CD4-positive, alpha-beta T cell treated with Interleukin-12 subunit alpha and Interleukin-12 subunit beta, for 1 hour (primary cell): ENCODE measurements at regions not wholly inside any gene's neighbourhood (a gene's known extent, or its start where the extent isn't known, plus 50 kb on each side); places are given as distances from the start of the nearest gene placed in this dataset.

Experiments
- DNase-seq: peaks from one replicate; pipeline ENCODE4 v3.0.0-alpha.2; 2020

DNA sequence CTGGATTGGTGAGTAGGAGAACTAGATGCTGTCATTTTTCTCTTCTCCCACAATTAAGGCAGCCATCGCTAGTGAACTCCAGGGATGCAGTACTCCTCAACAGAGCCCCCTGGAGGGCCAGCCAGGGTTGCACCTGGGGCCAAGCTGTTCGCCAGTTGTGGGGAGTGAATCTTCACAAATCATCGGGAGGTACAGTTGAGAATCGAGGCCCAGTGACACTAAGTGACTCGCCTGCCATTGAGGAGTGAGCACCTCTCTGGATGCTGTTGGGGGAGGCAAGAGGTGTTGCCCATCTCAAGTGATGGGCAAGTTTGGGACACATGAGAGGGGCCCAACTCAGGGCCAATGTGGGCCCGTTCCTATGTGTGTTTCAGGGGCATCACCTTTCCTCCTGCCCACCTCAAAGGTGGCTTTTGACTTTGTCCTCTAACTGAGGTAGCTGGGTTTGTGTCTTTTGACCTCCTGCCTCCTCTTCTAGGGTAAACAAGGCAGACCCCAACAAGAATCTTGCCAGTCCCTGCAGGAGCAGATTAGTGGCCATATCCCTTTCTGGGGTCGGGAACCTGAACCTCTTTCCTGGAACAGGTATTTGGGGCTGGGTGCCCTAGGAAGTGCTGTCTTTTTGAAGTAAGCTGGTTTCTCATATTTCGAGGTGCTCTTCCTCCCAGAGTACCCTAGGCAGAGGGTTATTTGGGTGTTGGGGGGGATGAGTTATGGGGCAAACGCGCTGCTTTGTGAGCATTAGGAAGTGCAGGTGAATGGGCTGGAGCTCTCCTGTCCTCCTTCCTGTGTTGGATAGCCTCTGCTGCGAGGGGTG, 181.2 kb downstream of the MACROH2A1 start:
- no peak for DNase-seq

DNA sequence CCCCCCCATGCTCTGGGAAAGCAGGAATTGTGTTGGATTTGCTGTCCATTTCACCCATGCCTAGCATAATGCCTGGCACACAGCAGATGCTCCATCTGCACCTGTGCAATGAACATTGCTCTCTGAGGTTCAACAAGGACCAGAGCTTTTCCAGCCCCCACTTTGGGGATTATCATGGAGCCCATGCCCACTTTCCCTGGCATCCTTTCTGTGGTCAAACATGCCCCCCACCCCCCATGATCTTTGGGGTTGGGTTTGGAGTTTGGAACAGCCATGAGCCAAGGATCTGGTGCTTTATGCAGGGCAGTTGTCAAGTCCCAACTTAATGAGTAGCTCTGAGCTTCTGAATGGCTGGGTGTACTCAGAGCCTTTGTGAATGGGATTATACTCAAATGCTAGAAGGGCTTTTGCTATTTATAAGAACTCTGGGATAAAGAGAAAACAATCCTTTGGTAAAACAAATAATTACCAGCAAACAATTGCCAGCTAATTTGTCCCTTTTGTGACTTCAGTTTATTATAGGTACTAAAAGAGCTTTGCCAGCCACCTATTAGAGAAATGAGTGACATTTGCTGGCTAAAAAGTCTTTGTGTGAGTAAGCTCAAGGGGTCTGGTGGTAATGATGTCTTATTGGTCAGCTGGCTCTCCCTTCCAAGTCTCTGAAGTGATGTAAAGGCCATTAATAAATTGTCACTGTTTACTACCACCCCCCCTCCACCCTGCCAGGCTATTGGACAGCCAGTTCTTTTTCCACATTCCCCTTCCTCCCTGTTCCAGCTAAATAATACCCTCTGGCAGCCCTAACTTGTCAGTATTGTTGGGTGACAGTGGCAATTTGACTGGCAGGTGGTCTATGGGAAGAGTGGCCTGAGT, 182.3 kb downstream of the MACROH2A1 start:
- DNase-seq: no peak

DNA sequence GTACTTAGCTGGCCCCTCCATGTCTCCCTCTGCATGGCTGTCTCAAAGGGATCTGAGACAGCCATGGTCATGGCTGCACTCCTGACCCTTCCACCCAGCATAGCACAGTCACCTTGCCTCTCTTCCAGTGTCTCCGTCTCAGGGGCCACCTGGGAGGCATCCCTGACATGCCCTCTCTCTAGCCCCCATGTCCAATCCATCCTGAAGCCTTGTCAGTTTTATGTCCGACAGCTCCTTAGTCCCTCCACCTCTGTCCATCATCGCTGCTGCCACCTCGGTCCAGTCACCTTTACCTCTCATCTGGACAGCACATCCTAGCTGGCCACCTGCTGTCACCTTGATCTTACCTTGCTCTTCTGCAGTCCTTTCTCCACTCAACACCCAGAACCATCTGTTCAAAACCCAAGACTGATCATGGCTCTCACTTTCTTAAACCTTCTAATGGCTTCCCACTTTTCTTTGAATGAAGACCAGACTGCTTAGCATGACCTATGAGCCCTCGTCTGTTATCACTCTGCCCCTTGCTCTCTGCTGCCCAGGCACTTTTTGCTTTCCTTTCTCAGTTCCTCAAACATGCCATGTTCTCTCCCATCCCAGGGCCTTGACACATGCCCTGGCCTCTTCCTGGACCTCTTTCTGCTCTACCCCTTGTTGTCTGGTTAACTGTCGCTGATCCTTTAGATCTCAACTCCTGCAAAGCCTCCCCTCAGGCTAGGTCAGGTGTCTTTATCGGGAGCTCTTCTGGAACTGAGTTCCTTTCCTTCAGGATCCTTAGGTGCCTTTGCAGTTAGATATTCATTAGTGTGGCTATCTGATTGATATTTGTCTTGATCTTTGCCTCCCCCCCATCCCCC, 181.8 kb upstream of the PITX1 start:
- no peak for DNase-seq

DNA sequence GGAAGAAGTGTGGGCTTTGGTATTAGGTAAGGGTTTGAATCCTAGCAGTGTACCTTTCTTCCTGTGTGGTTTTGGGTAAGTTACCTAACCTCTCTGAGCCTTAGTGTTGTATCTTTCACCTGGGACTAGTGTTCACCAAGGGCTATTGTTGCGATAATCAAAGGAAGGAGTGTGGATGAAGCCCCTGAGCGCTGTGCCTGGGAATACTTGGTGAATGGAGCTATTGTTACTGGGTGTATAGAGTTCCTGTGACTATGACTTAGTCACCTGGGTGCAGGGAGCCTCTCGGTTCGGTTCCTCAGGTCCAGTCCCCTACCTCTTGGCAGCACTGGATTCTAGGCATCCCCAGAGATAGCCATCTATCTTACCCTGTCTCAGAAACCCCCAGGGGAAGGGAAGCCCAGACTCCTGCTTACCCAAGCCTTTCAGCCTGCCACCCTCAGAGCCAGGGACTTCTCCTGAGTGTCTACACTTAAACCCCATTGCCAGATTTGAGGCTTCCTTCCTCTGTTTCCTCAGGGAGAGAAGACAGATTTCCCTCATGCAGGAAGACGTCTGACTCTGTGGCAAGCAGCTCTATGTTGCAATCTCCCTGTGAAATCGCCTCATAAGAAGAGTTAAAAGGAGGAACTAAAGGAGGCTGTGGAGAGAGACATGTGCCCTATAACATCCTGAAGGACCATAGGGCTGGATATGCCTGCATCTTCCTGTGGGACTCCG, 181.0 kb upstream of the PITX1 start:
- no peak for DNase-seq

DNA sequence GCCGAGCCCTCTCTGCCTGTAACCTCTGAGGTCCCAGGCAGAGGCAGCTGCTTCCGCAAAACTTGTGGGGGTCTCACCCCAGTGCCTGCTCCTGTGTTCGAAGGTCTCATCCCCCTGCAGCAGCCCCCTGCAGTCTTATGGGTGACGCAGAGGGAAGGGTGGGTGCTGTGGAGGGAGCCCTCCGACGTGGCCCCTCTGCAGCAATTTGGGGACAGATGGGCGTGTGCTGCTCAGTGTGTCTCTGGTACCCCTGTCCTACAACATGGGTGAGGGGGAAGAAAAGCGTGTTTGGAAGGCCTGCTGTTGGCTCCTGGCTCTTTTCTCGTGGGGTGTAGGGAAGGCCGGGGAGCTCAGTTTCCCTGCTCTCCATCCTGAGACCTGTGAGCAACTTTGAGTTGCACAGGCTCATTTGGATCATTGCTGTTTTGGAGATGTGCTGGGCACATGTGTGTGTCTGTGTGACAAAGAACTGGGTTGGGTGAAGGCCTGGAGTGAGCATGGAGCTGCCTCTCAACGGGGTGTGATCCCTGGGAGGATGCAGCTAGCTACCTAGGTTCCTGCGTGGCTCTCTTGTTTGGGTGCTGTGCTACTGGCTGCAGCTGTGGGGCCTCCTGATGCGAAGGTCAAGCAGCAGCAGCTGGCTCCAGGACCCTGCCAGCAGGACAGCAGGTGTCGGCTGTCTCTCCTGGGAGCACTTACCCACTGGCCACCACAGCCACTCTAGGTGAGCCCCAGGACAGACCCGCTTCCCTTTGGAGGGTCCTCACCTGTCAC, 179.6 kb upstream of the PITX1 start:
- no peak for DNase-seq

DNA sequence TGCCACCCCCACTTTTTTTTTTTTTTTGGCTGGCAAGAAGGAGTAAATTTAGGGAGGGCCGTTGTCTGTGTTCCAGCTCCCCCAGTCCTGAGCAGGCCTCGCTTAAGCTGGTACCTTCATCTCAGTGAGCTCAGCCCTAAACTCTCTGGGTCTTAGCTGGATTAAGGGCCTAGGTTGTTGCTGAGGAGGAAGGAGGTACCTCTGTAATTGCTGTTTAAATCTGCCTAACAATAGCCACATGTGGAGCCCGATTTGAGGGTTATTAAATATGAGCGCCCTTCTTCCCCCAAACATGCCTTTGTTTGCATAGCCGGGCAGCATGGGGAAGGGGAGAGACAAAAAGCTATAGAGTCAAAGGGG, 179.0 kb upstream of the PITX1 start:
- DNase-seq: no peak

DNA sequence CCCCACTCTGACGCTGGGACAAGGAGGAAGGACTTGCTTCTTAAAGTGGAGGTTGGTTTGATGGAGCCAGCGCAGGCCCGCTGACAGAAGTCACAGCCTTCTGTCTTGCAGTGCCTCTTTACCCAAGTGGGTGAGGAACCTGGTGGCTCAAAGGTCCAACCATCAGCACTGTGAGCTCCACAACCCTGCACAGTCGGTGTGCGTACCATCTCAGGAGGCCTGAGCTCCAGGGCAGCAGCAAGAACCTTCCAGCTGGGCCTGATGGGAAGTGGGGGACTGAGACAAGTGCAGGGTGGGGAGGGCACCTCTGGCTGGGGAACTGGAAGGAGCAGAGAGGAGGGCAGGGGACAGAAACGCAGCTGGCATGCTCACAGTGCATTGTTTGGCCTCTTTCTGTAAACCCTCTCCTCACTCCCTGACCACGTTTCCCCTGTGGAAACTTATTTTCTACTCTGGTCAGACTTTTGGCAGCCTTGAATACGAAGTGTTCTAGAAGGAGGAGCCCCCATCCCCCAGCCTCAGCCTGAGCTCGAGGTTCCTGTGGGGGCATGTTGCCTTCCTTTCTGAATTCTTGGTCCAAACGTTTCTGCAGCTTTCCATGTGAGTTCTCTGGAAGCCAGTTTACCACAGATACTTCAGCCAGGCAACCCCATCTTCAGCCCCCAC, 178.5 kb upstream of the PITX1 start:
- no peak for DNase-seq

DNA sequence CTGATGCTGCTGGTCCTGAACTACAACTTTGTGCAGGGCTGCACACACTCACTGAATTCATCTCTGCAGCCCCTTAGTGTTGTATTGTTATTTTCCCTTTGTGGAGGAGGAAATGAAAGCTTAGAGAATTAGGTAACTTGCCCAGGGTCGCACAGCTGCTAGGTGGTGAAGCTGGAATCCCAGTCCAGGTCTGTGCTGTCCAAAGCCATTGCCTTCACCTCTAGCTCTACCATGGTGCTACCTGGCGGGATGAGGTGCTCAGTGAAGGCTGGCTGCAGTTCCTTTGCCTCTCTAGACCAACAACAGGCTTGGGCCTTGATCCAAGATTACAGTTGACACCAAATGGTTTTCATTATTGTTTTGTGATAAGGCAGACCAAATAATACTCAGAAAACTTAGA, 177.8 kb upstream of the PITX1 start:
- DNase-seq: no peak

DNA sequence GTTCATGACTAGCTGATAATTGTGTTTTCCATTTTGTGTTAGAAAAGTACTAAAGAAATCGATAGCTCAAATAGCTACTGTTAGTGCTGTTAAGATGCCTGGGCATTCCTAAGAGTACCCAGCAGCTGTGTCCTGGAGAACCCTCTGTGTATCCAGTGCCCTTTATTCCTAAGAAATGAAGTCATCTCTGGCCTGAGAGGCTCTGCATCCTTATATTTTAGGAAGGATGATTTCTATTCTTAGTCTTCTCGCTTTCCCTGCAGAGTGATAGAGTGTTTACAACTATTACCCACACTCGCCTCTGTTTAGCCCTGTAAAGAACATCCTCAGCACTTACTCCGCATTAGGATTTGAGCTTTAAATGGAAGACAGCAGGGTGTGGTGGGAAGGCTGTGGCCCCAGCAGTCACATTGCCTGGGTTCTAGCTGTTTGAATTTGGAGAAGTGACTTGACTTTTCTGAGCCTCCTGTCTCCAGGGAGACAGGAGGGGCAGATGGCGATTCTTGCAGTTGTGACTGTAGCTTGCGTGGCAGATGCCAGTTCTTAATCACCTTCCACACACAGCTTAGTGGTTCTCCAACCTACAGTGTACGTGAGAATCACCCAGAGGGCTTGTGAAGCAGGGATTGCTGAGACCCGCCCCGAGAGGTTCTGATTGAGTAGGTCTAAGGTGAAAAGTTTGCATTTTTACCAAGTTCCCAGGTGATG, 177.2 kb upstream of the PITX1 start:
- DNase-seq: no peak

DNA sequence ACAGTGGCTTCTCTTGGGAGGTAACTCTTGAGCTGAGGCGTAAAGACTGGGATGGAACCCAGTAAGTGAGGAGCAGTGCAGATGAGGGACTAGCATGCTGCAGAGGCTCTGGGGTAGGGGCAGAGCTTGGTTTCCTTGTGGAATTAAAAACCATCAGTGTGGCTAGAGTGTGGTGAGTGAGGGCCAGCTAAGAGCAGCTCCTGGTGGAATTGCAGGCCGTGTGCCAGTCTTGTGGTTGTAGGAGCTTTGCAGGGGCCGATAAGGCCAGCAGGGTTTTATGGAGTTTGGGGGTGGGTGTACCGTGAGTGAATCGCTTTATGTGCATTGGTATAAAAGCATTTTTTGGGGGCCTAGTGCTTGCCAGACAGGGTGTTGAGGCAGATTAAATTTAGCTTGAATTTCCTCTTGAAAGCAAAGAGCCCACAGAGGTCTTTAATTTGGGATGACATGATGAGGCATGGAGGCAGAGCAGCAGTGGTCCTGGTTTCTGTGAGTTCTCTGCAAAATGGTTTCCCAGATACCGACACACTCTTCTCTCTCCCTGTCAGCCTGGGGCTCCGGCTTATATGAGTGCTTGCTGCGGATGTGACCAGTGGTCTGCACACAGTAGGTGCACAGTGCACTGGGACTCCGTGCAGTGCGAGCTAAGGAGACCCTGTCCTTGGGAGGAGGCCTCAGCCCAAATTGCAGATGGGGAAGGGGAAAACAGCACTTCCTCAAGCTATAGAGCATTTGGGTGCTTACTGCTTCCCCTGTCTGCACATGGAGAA, 176.4 kb upstream of the PITX1 start:
- no peak for DNase-seq

DNA sequence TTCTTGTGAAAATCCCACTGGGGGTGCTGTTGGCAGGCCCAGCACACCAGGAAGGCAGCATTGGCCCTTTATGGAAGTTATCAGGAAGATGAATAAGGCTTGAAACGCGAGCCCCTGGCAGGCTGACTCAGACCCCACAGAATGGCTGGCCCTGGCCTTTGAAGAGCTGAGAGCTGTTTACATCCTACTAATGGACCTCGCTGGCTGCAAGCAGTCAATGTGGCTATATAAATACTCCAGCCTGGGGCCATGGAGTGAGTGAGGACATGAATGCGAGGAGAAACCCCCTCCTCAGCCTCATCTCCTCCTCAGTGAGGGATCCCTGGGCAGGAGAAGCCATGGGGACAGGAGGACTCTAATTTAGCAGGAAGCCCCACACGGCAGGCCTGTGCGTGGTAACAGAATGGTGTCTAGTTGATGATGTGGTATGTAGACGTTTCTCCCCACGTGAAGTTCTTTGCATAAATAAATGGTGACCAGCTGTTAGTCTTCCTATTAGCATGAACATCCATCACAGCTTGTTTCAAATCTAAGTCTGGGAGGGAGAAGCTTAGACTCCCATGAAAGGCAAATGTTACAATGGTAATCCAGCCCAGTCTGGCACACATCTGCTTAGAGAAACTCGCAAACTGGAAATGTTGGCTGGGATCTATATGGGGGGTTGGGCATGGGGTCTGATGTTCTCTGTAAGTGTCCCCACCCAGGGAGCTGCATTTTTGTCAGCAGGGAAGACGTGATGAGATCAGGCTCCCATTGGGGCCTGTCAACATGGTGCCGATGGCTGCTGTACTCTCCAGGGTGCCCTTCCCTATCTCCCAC, 175.1 kb upstream of the PITX1 start:
- no peak for DNase-seq

DNA sequence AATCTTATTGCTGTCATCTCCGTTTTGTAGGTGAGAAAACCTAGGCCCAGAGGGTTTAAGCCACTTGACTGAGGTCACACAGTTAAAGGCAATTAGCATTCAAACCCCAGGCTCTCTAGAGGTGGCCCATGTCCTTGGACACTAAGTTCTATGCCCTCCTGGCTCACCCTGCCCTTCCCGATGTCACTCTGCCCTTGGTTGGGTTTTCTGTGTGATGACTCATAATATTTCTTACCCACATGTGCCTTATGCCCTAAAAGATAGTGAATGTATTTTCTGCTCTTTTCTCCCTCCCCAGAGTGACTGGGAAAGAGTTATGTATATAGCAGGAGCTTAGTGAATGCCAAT, 174.5 kb upstream of the PITX1 start:
- DNase-seq: no peak

DNA sequence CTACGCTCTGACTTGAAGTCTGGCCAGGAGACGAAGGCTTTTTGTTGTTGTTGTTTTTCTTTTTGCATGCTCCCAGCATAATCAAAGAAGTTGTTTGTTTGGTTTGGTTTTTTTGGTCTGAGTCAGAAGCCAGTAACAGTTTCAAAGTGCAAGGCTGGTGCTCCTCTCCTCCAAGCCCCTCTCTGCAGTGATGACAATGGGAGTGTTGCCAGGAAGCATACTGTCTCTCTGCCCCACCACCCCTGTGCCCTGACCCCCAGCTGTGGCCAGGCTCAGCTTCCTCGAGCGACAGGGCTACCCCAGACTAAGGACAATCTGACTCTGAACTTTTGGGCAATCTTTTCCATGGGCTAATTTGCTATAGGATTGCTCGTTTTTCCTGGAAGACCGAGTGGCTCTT, 173.8 kb upstream of the PITX1 start:
- no peak for DNase-seq

DNA sequence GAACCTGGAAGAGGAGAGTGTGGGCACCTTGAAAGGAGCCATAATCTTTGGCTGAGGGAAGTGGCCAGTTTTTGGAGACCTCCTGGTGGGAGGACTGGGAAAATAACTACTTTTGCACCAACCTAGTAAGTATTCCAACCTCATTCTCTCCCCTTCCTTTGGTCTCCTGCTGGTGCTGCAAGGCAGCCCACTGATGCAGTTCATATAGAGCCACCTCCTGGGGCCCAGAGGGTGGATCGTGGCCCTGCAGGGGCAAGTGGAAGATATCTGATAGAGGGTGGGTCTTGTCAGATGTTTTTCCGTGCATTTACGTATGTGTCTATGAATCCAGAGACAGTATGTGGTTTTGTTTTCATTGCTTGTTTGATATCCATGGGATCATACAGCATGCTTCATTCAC, 172.8 kb upstream of the PITX1 start:
- DNase-seq: no peak

DNA sequence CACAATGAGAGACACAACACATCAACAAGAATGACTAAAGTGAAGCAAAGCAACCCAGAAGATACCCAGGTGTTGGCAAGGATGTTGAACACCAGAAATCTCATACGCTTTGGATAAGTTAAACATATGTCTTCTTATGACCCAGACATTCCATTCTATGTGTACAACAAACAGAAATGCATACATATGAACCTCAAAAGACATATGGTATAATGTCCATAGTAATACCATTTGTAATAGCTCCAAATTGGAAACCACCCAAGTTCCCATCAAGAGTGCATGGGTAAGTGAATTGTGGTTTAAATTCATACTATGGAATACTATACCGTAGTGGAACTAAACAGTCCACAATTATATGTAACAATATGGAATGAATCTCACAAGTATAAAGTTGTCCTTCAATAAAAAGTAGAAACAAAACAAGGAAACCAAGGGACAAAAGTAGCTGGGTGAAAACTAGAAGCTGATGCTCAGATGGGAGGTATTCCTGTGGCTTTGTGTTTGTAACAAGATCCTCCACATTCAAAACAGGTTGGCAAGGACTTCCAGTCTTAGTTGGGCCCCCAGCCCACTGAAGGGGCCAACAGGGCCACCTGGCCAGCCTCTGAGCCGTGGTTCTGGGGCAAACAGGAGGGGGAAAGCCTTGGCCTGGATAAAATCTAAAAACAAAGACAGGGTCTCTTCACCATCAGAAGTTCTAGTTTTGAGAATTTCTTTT, 171.8 kb upstream of the PITX1 start:
- DNase-seq: no peak

DNA sequence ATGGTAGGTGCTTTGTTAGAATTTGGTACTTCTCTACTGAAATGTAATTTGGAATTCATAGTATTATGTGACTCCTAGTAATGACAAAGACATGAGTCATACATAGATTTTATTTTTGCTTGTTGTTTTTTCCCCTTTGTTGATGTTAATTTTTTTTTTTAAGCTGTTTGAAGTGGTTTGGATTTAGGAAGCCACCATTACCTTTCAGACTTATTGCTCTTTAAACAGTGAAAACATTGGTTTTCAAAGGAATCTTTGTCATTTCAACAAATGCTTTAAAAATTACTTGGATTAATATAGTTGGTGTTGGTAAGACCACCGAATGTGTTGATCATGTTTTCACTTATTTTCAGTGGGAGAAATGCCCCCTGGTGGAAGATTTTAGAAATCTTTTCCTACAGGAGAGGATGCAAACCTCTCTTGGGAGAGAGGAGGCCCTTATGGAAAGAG, 170.1 kb upstream of the PITX1 start:
- DNase-seq: no peak

DNA sequence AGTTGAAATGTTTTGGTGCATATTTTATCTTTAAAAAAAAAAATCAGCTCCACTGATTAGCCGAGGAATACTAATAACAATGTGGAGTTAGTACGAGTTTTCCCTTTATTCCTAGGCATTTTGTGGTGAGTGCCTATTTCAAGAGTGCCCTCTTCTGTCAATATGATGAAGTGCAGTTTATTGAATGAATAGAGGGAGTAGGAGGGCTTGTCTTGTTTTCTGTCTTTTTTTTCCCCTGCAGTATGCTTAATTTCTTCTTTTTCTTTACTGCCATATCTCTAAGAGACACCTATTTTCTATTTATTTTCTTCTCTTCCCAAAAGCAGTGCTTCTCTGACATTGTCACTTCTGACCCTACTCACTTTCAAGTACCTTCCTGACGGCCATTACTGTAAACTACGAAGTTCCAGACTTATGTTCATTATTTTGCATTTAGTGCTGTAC, 169.6 kb upstream of the PITX1 start:
- no peak for DNase-seq

DNA sequence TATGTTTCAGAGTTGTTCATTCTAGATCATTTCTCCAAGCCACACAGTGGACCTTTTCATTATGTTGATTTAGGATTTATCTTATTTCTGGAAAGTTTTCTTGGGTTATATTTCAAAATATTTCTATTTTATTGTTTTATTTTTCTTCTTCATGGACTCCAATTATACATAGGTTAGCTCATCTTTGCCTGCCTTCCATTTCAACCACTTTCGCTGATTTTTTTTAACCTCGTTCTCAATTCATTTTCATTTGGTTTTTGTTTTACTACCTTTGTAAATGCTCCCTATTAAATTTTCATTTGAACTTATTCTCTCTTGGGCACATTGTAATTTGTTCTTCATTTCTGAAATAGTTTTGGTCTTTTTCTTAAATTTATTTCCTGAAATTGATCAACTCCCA, 169.0 kb upstream of the PITX1 start:
- DNase-seq: no peak
